HG03439 (cell line): ENCODE measurements at regions not wholly inside any gene's neighbourhood (a gene's known extent, or its start where the extent isn't known, plus 50 kb on each side); places are given as distances from the start of the nearest gene placed in this dataset.

Experiments used
- ATAC-seq: cut with Tn5 transposase; IDR thresholded peaks from one replicate; pipeline ENCODE4 v1.9.1; 2021; ENCODE audit warnings: mild to moderate bottlenecking, moderate library complexity; ENCODE audit not compliant: unreplicated experiment

- no peak for ATAC-seq
Measured at GRCh38 chr12:114769634-114770033, 85.7 kb upstream of the TBX3 start.

DNA sequence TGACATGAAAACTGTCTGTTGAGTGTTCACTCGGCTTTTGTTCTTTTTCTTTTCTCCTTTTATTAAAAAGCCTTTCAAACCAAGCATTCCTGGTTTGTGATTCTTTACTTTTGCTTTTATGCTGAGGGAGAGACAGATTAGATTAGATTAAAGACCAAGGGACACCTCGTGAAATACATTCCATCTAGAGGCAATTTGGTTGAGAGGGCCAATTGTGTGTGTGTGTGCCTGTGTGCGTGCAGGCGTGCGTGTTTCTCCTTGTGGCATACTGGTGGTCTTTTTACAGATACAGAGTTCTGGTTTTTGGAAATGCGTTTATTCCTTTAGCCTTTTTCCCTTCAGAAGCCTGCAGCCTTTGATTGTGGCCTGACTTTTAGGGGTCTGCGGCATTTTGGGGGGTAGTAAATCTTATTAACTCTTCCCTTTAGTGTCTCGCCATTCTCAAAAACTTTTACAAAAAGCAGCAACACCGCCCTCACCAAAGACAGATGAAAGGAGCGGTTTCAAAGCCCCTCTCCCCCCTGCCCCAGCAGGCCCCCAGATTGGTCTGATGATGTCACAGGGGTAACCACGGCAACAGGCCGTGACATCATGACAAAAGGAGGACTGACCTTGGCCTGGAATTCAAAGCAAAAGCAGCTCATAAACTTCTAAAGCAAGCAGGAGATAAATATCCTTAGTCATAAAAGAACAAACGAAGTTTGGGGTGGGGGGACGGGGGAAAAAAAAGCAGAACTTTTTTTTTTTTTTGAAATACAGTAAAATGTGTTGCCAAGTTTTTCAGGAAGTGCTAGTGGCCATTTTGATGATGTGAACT, 84.1 kb upstream of the TBX3 start:
- no peak for ATAC-seq

GRCh38 chr12:114767084-114767760, 83.2 kb upstream of the TBX3 start:
- no peak for ATAC-seq

GRCh38 chr12:114765960-114766691, 82.2 kb upstream of the TBX3 start:
- no peak for ATAC-seq

- ATAC-seq, result no peak
Measured at GRCh38 chr12:114764510-114764909, 80.5 kb upstream of the TBX3 start.

GRCh38 chr12:114762490-114763110, 78.6 kb upstream of the TBX3 start:
- no peak for ATAC-seq

DNA sequence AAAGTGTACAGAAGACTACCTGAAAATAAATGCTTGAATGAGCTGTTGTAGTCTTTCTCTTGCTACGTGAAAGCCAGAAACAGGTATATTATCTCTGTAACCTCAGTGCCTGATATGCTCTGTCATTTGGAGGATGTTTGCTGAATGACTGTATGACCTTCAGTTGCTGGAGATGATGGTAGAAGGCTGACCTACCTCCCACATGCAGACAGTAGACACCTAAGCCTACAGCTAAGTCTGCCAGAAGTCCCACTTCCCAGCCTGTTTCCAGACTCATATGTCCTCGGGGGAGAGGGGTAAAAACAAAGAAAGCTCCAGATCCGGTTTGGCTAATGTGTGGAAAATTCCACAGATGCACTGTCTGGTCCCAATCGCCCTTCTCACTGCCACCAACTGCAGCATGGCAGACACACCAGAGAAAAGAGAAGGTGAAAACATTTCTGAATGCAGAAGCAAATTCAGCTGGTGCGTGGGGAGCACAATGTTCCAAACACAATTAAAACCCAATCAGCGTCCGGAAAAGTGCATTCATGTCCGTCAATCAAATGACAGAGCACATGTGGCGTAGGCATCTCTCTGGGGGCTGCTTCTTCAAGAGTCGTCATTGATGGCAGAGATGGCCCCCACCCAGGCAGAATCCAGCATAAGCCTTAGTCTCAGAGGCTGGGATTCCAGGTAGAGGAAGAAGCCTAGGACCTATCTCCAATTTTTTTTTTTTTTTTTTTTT, 76.3 kb upstream of the TBX3 start:
- ATAC-seq, result no peak

- no peak for ATAC-seq
Measured at GRCh38 chr12:114759635-114760034, 75.7 kb upstream of the TBX3 start.

- ATAC-seq, result no peak
Measured at GRCh38 chr12:114757684-114758325, 73.8 kb upstream of the TBX3 start.

DNA sequence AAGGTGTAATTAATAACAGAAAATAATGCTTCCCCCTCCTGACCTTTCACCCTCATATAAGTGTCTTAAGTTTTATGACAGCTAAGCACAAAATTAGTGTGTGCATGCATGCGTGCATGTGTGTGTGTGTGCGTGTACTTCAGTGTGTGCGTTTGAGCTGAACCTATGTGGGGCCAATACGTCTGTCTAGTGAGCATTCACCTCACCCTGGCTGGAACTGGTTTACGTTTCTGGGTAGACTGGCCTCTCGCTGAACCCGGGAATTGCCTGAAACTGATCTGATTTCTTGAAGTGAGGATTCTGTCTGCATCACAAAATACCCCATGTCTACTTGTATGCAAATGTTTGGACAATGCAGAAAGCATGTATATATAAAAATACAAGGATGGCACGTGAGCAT, 68.2 kb upstream of the TBX3 start:
- ATAC-seq, result no peak

DNA sequence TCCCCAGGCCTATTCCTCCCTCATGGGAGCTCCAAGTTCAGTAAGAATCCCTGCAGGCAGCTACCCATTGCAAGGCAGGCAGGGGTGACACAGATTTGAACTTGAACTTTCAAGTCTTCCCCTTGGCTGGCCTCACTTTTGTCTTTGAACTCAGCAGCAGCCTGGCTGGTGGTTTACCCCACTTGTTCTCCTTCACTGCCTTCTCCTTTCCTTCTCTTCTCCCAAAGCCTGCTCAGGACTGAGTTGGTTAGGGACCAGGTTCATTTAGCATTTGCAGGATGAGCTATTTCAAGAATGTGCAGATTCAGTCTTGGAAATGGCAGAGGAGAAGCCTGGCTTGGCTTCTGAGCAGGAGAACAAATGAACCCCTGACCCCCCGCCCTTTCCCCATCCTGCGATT, 67.7 kb upstream of the TBX3 start:
- no peak for ATAC-seq

- no peak for ATAC-seq
Measured at GRCh38 chr12:114750917-114751316, 66.9 kb upstream of the TBX3 start.

GRCh38 chr12:114749065-114749464, 65.1 kb upstream of the TBX3 start:
- no peak for ATAC-seq

- ATAC-seq, result no peak
Measured at GRCh38 chr12:114747012-114747858, 63.3 kb upstream of the TBX3 start.

- no peak for ATAC-seq
Measured at GRCh38 chr12:114746297-114747011, 62.5 kb upstream of the TBX3 start.

DNA sequence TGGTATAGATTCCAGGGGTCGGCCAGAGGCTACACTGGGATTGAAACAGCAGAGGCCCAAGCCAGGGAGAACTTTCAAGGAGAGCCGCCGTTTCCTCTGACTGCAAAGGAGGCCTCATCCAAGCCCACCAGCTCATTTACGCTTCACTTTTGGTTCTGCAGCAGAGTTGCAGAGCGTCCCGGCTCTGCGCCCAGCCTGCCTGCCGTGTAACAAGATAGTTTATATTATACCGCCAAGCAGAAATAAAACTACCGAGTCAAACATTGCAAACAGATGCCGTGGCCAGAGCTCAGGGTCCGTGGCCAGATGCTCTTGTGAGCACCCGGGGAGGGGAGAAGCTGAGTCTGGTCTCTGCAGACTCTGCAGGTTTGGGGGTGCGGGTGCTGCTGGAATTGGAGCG, 60.7 kb upstream of the TBX3 start:
- ATAC-seq, result no peak

DNA sequence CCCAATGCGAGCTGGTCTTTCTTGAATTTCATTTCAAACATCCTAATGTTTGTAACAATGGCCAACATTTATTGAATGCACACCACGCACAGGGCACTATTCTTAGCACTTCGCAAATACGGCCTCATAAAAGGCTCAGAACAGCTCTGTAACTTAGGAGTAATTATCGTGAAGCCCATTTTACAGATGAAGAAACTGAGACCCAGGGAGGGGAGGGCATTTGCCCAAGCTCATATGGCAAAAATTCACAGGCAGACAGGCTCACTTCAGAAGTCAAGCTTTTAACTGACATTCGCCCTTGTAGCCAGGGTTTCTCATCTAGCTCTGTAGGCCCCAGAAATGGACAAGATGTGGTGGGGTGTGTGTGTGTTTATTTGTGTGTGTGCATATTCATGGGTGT, 60.3 kb upstream of the TBX3 start:
- ATAC-seq, result no peak

DNA sequence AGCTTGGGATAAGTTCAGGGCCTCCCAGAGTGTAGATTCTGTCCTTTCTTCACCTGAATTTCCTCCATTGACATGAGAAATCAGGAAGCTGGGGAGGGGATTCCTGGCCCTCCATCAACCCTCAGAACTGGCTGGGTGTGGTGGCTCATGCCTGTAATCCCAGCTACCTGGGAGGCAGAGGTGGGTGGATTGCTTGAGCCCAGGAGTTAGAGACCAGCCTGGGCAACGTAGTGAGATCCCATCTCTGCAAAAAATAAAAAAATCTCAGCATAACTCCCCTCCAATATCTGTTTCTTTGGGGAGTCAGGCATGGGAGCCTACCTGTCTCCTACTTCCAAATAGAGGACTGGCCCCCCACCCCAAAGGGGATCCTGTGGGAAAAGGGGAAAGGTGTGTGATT, 59.8 kb upstream of the TBX3 start:
- ATAC-seq, result no peak

- no peak for ATAC-seq
Measured at GRCh38 chr12:114743289-114743688, 59.3 kb upstream of the TBX3 start.
